ENCODE measurements at regions not wholly inside any gene's neighbourhood (a gene's known extent, or its start where the extent isn't known, plus 50 kb on each side); places are given as distances from the start of the nearest gene placed in this dataset.

- H3K36me3 ChIP-seq = no peaks in the 10 kb centered on the region
- WGBS, 3 donors = 24 to 31% (median 27%) methylated on average over 2 of the region's 2 CpGs
- no peak overlapping the region for H3K4me3 ChIP-seq
- H3K9me3 ChIP-seq = no peaks in the 10 kb centered on the region
- no peak overlapping the region for H3K27ac ChIP-seq
- TF ChIP-seq EP300 (IDR thresholded peaks at IDR 0.05) (no peak), POLR2A (IDR thresholded peaks at IDR 0.05) (no peak), CTCF (IDR thresholded peaks at IDR 0.05) (no peak)
- DNase-seq = no peak
- intact Hi-C loops (cut with DNase I) = no loop called here
- H3K4me1 ChIP-seq (ENCODE audit: insufficient read depth) = no peaks in the 10 kb centered on the region
- no peaks in the 10 kb centered on the region for H3K27me3 ChIP-seq
Observed at GRCh38 chr11:90309693-90310092, 86.8 kb upstream of the CHORDC1 start.

DNA sequence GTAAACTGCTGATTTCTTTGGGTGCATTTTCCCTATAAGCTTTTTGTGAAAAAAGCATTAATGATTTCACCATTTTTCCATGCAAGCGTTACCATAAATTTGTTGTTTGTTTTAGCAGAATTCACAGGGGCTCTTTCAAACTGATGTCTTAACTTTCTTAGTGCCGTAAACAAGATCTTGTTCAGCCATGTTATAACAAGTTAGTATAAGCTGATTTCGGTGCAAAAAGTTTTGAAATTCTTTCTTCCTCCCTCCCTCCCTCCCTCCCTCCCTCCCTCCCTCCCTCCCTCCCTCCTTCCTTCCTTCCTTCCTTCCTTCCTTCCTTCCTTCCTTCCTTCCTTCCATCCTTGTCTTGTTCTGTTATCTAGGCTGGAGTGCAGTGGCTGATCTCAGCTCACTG, 71.7 kb upstream of the CHORDC1 start:
- WGBS, 3 donors = 89 to 96% (median 95%) methylated on average over 3 of the region's 3 CpGs

DNA sequence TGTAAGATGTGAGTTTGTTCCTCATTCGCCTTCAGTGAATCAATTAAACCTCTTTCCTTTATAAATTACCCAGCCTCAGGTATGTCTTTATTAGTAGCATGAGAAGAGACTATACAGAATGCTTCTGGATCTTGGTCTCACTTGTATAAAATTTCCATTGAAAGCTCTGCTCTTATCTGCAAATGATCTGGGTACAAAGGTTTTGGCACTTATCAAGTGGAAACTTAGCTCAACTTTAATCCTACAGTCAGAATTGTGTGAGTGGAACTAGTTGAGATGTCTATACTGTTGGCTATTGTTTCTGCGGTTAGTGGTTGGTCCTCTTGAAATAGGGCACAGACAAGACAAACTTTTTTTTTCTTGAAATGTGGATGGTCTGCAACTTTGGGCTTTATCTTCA, 71.2 kb upstream of the CHORDC1 start:
- 94 to 98% (median 95%) methylated on average over 2 of the region's 2 CpGs for WGBS, 3 donors
- H3K4me3 ChIP-seq = no peak overlapping the region

More for the DNA sequence above, 71.7 kb upstream of the CHORDC1 start:
- H3K36me3 ChIP-seq = no peaks in the 10 kb centered on the region
- H3K27ac ChIP-seq = no peak overlapping the region
- no peak for TF ChIP-seq POLR2A (IDR thresholded peaks at IDR 0.05)
- no peak for TF ChIP-seq EP300 (IDR thresholded peaks at IDR 0.05)
- TF ChIP-seq CTCF (IDR thresholded peaks at IDR 0.05) = no peak
- intact Hi-C loops (cut with DNase I) = no loop called here
- H3K4me1 ChIP-seq (ENCODE audit: insufficient read depth) = no peaks in the 10 kb centered on the region
- H3K4me3 ChIP-seq = no peak overlapping the region
- no peak for DNase-seq
- H3K27me3 ChIP-seq = no peaks in the 10 kb centered on the region
- H3K9me3 ChIP-seq = no peaks in the 10 kb centered on the region

DNA sequence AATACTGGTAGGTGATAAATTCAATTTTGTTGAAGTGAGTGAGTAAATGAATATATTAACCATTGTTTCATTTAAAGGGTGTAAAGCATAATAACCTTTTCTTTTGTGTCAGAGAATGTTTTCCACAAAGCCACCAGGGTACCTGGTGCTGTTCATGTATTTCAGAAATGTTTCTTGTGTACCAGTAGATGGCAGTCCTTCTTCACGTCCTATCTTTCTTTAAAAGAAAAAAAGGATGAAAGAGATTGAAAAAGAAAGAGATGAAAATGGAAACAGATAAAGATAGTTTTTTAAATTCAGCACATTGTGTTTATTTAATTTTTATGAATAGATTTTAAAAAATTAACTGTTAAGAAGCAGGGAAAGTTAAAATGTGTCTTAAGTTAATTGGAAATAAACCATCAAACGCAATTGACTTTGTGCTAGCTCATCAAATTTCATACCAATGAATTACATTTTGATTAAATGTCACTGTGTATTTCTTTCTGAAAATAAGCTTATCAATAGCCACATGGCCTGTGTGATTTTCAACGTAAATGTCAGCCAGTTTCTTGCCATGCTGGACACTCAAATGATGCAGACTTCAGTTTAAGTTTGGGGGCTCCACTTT, 65.5 kb upstream of the CHORDC1 start:
- no peaks in the 10 kb centered on the region for H3K36me3 ChIP-seq
- no peak for DNase-seq
- WGBS, 3 donors = 26 to 36% (median 34%) methylated on average over 3 of the region's 3 CpGs
- no peak overlapping the region for H3K4me3 ChIP-seq
- intact Hi-C loops (cut with DNase I) = no loop called here
- H3K27me3 ChIP-seq = no peaks in the 10 kb centered on the region
- no peaks in the 10 kb centered on the region for H3K4me1 ChIP-seq (ENCODE audit: insufficient read depth)
- TF ChIP-seq POLR2A (IDR thresholded peaks at IDR 0.05) (no peak), CTCF (IDR thresholded peaks at IDR 0.05) (no peak), EP300 (IDR thresholded peaks at IDR 0.05) (no peak)
- no peak overlapping the region for H3K27ac ChIP-seq
- H3K9me3 ChIP-seq = no peaks in the 10 kb centered on the region

More for the DNA sequence above, 71.2 kb upstream of the CHORDC1 start:
- Histone ChIP-seq H3K36me3 (no peaks in the 10 kb centered on the region), H3K4me1 (ENCODE audit: insufficient read depth) (no peaks in the 10 kb centered on the region), H3K9me3 (no peaks in the 10 kb centered on the region), H3K27me3 (no peaks in the 10 kb centered on the region), H3K27ac (no peak overlapping the region)
- no peak for TF ChIP-seq CTCF (IDR thresholded peaks at IDR 0.05)
- TF ChIP-seq POLR2A (IDR thresholded peaks at IDR 0.05) = no peak
- TF ChIP-seq EP300 (IDR thresholded peaks at IDR 0.05) = no peak
- no peak for DNase-seq
- intact Hi-C loops (cut with DNase I) = no loop called here

All from ovary (tissue), 7 donors.